HG02678 (cell line): ENCODE measurements at regions not wholly inside any gene's neighbourhood (a gene's known extent, or its start where the extent isn't known, plus 50 kb on each side); places are given as distances from the start of the nearest gene placed in this dataset.

Source experiments
- ATAC-seq: cut with Tn5 transposase; IDR thresholded peaks from one replicate; pipeline ENCODE4 v1.9.1; 2021; ENCODE audit warnings: mild to moderate bottlenecking, moderate library complexity; ENCODE audit not compliant: unreplicated experiment

DNA sequence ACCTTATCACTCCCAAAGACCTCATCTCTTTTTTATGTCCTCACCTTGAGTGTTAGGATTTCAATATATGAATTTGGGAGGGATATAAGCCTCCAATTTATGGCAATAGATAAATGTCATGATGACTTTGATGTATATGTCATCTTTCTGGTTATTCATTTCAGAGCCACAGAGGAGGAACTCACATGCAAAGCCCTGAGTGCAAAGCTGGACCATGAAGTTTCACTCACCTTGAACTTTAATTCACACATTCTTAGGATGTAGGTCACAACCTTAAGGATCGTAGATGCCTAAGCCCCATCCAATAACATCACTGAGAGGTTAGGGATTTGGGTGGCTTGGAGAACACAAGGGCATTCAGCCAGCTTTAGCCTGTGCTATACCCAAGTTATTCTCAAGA lies 81.9 kb upstream of the ZPBP start:
- ATAC-seq: no peak

DNA sequence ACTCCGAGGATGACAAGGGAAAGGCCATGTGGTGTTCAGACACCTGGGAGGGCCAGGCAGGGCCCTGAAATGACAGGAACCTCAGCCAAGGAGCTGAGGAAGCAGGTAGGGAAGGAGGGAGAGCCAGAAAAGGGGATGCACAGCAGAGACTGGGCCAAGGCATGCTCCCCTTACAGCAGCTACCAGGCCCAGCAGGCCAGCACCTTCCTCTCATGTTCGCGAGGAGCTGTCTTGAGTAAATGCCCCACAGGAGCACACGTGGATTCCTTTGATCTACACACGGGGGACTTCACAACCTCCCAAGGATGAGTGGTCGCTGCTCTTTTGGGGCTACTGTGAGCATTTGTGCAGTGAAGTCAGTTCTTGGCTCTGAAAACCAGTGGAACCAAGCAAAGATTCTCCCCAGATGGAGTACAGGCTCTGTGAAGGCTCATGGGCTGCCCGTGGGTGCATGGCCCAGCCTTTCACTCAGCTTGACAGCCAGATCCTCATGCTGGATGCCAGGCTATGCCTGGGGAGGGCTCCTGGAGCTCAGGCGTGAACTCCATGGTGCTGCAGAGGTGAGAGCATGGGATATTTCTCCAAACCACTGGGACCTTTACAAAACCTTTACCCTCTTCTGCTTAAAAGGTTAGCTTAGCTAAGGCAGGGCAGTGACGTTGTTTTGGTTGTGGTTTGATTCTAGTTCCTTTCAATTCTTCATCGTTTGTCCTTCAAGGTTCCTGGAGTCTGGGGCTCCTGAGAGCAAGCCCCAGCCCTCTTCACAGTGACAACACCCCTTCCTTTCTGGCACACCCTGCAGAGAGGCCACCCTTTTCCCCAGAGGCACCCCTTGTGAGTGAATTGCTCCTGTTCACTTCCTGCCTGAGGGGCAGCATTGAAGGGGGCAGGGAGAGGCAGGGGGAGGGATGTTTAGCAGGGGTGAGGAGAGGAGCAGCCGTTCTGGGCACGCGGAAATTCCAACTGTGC lies 74.2 kb upstream of the ZPBP start:
- ATAC-seq: peak; percentile 52

DNA sequence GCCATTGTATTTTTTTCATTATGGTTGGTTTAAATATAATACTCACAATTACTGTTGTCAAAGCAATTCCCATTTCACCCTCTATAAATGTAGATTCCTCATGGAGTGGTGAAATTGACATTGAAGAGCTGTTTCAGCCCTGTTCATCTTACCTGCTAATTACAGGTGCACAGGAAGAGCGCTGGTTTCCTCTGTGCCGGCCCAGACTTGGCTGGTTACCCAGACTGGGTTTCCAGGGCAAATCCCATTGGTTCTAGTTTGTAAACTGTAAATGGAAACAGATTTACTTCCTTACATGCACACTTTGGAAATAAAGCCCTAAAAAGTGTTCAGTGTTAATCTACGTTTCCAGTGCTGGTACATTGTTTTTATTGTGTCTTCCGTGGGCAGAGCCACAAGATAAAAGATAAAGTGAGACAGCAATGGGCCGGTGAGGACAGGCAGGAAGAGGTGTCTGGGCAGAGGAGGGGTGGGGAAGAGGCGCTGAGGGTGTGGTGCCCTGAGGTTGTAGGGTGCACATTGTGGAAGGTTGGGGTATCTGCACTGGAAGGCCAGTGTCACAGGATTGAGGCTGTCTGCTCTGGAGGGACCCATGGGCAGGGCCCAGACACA lies 71.6 kb upstream of the ZPBP start:
- ATAC-seq: no peak

DNA sequence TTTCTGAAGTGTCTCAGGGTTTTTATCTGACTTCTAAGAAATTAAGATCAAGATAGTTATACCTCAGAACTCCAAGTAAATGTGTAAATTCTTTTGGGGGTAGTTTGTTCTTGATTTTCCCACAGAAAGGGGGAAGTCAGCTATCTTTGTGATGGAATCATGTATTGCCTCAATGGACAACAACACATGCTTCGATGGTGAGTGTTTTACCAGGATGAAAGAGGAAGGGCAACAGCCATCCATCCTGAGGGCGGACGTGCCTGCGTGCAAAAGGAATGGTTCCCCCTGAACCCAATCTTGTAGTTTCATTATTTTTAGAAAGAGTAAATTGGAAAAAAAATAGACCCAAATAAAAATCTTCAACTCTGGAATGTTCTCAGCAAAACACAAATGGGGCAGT lies 67.2 kb upstream of the ZPBP start:
- no peak for ATAC-seq

DNA sequence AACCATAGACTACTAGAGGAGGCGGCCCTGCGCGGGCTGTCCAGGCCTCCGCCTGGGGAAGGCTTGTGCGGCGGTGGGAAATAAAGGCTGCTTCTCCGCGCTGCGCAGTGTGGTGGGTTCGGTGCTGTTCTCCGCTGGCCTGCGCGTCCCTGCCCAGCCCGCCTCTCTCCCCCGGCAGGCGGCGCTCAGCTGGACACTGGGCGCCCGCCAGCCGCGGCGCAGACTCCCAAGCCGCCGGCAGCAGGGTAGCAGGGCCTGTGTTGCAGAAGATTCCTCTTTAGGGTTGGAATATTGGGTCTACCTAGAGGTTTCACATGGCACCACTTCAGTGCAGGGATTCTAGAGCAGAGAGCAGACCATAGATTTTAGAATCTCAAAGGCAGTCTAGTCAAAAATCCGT lies 66.1 kb upstream of the ZPBP start:
- ATAC-seq: no peak

DNA sequence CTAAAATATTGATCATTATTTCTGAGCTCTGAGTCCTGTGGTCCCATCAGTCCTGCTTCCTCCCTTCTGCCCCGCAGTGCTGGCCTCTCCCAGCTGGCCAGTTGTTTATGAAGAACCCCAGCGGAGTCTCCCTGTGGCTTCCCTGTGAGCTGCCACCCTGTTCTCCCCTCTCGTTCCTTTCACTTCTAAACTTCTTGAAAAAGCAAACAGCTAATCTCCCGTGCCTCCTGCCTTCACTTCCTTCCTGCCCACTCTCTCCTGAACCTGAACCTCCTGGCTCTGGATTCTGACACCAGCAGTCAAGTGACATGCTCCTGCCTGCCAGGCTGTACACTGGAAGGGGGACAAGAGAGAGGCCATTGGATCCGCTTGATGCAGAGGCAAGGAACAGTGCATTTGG lies 63.7 kb upstream of the ZPBP start:
- ATAC-seq: no peak

DNA sequence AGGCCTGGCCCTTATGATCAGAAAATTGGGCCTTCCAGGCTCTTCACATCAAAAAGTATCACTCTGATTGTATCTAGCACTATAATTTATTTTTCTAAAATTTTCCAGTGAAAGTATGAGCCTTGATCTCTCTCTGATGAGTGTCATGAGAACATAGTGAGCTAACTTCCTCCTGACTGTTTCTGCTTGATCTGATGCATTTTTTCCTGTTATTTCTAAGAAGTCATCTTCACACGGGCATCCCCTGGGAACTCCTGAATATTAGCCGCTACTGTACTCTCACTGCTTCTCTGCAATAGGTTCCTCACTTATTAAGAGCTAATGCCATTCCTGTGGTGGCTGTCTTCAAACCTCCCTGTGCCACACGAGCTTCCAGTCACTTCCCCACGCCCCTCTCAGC lies 63.1 kb upstream of the ZPBP start:
- no peak for ATAC-seq

DNA sequence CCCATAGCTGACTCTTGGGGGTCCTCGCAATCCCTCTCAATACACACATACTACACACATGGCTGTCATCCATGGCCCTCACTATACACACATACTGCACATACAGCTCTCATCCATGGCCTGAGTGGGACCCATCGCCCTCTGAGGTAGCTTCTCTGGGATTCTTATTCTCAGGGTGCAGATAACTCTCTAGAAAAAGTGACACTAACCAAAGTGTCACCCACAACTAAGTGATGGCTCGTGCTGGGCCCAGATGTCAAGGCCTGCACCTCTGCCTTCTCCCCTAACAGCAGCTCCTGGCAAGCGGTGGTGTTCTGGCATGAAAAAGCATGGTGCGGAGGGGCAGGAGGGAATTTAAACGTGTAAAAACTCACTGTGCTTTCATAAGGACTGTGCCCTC lies 62.7 kb upstream of the ZPBP start:
- no peak for ATAC-seq

DNA sequence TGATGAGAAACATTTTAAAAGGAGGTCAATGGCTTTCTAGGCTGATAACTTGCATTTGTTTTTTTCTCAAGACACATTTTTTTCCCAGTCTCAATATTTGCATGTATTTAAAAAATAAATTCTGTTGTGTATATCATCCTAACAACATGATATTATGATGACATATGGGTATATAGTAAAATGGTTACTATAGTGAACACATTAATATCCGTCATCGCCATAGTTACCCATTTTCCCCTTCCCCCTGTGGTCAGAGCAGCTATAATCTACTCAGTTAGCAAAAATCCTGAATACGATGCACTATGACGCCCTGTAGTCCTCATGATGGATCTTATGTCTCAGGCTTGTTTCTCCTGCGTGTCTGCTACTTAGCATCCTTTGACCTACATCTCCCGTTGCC lies 60.9 kb upstream of the ZPBP start:
- ATAC-seq: no peak

DNA sequence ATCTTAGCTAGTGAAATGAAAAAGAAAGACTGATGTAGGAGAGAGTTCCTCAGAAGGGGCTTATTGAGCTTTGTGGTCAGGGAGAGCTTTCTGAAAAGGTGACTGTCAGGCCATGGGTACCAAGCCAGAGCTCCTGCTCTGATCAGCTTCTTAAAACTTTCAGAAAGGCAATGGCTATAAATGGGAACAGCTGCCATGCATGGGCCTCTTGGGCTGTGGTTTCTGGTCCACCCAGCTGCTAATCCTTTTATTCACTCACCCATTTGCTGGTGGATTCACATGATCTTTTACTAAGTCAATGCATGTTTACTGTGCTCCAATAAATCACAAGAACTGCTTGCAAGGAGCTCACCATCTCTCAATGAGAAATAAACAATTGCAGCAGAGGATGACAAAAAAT lies 60.1 kb upstream of the ZPBP start:
- peak; percentile 35 for ATAC-seq

DNA sequence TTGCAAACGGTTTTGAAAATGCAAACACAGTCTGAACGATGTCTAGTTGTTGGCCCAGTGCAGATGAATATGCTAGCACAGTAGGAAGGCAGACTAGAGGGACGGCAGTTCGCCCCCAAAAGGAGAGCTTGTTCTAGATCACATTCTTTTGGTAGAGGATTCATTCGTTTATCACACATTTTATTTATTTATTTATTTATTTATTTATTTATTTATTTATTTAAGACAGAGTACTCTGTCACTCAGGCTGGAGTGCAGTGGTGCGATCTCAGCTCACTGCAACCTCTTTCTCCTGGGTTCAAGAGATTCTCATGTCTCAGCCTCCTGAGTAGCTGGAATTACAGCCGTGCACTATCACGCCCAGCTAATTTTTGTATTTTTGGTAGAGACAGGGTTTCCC lies 59.4 kb upstream of the ZPBP start:
- ATAC-seq: no peak

DNA sequence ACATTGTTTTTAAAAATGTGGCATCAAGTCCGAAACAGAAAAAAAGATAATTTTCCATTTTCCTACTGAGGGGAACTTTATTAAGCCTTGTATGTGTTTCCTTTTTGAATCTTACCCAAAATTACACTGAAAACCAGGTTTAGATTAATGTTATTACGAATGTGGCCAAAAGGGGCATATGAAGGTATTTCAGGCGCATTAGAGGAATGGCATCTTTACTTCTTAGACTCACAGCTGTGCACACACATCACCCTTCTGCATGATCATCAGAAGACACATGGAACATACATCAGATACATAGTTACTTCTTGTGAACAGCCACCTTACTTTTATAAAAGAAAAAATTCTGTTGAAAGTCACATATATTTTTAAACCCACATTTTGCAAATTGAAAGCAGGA lies 58.6 kb upstream of the ZPBP start:
- no peak for ATAC-seq

DNA sequence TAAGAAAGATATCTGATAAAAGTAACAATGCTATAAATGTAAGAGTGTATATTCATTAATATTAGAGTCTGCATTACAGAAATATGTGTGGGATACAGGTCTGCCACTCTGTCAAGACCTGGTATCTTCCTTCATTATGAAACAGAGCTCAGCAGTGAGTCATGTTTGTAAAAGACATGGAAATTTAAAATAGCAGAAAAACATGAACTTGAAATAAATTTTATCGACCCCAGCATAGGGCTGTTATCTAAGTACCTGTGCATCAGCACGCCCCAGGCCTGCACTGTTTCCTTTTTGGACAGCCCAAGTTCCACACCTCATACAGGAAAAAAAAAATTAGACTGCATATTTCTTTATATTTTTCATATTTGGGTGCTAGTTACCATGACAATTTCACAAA lies 58.0 kb upstream of the ZPBP start:
- no peak for ATAC-seq

DNA sequence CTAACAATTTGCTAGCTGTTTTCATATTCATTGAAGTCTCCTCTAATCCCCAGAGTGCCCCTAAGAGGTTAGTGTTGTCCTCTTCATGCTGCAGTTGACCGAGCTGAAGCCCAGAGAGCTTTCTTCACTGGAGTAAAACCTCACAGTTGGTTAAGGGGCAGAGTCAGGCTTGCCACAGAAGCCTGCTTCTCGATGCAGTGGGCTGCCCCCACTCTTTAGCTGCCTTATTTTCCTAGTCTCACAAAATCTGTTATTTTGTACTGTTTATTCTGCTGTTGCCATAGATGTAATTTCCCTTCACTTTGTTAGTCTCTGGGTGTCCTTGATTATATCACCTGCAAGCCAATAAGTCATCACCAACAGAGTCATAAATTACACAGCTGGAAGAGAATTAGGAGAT lies 56.3 kb upstream of the ZPBP start:
- no peak for ATAC-seq

DNA sequence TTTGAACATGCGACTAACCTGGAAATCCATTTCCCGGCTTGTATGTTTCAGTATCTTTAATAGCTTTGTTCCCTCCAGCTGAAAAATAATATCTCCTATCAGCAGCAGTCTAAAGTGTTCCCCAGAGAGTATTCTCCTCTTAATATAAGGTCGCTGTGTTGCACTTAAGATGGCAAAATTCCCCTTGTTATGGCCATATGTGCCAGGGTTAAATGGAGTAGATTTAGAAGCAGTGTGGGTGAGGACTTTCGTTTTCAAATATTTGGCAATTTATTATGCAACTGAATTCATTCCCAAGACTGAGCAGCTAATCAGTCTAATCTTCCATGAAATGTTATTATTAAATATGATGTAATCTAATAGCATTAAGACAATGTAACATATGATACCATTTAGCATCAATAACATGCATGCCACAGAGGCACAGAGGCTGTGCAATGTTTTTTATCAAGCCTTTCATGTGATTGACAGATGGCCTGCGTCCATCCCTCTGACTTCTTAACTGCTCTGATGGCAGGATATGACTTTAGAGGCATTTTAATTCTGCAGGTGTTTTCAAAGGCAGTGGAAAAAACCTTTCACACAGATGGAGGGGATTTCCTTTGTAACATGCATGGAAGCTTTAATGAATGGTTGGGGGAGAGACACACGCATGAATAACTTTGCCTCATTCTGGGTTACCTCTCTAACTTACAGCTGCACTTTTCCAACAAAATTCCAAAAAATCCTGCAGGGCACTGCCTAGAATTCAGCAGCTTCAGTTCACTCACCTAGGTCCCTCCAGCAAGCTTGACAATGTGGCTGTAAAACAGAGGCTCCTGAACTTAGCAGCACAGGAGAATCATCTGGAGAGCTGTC lies 55.1 kb upstream of the ZPBP start:
- ATAC-seq: peak; percentile 61

DNA sequence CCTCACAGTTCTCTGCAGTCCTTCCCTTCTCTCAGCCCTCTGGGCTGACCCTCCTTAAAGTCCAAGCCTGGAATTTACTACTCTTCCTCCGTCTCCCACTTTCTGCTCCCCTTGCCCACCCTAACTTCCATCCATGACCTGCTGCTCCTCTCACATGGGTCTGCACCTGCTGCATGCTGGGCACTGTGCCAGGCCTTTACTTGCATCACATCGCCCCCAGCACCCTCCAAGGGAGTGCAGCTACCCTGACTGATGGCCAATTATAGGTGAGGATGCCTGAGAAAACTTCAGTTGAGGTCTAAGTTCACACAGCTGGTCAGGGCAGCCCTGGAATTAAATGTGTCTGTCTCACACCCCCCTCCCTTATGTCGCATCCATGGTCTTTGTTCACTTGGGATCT lies 53.6 kb upstream of the ZPBP start:
- ATAC-seq: no peak

DNA sequence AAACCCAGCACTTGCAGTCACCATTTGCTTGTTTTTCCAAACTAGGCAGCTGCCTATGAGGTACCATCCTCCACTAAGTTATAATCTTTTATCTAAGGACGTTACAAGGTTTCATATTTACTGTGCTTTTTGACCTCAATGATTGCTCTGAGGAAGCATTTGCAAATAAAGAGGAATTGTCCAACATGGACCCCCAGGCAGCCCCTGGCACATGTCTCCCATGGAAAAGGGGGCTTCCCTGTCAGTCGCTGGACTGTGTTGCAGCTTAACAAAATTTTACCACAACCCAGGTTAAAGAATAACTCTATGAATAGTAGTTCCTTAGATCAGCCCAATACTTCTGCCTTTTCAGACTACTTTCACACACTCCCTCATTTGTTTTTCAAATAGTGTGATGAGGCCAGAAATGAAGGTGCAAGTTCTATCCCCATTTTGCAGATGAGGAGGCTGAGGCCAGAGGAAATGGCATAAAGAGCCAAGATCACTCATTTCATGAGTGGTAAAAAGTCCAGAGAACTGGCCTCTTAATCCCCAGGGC lies 52.8 kb upstream of the ZPBP start:
- peak; percentile 42 for ATAC-seq

DNA sequence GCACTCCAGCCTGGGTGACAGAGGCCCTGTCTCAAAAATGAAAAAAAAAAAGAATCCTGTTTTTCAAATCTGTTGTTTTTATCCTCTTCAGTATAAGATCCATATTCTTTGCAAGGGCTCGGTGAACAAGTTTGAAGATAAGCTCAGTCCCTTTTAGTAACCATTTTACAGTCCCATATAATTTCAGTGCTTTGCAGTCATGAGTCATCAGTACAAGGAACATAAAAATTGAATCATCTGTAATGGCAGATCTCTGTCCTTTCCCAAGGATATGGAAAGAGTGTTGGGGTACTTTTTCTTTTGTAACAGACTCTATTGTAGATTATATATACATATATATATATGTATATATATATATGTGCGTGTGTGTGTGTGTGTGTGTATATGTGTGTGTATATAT lies 52.2 kb upstream of the ZPBP start:
- no peak for ATAC-seq
